Liver (tissue), 8 donors: ENCODE measurements at regions not wholly inside any gene's neighbourhood (a gene's known extent, or its start where the extent isn't known, plus 50 kb on each side); places are given as distances from the start of the nearest gene placed in this dataset.

Source experiments
- DNase-seq: peaks from one replicate; pipeline ENCODE4 v3.0.0-alpha.2; 2017; ENCODE audit warnings: low spot score
- H3K27ac ChIP-seq, 2 donors: one replicate each; pipeline ENCODE4 v1.7.0; 2013; ENCODE audit warnings: inconsistent platforms in 2 of 2, low read length in 2 of 2, control low read depth in 1 of 2, low read depth in 1 of 2, mild to moderate bottlenecking in 1 of 2
- H3K27me3 ChIP-seq, 4 donors: one replicate each; pipeline versions ENCODE4 v1.6.1 to v1.7.0; 2013; ENCODE audit warnings: low read length in 3 of 4, inconsistent platforms in 1 of 4, mild to moderate bottlenecking in 1 of 4, moderate library complexity in 1 of 4; ENCODE audit not compliant: control insufficient read depth in 4 of 4, insufficient read depth in 4 of 4
- H3K36me3 ChIP-seq, 4 donors: one replicate each; pipeline versions ENCODE4 v1.6.1 to v1.7.0; 2013; ENCODE audit warnings: low read length in 3 of 4, mild to moderate bottlenecking in 3 of 4, low read depth in 1 of 4, moderate library complexity in 1 of 4; ENCODE audit not compliant: control insufficient read depth in 4 of 4, insufficient read depth in 3 of 4
- H3K4me1 ChIP-seq, 4 donors: one replicate each; pipeline versions ENCODE4 v1.6.1 to v1.7.0; 2013; ENCODE audit warnings: low read length in 3 of 4, mild to moderate bottlenecking in 3 of 4, moderate library complexity in 1 of 4; ENCODE audit not compliant: control insufficient read depth in 4 of 4, insufficient read depth in 4 of 4
- H3K4me3 ChIP-seq, 3 donors: one replicate each; pipeline versions ENCODE4 v1.6.1 to v1.7.0; 2013; ENCODE audit warnings: low read length in 3 of 3, control low read depth in 1 of 3, low read depth in 1 of 3, mild to moderate bottlenecking in 1 of 3
- H3K9ac ChIP-seq, 2 donors: one replicate each; pipeline ENCODE4 v1.7.0; 2013; ENCODE audit warnings: low read length in 2 of 2, mild to moderate bottlenecking in 2 of 2, moderate library complexity in 2 of 2, control low read depth in 1 of 2, low read depth in 1 of 2
- H3K9me3 ChIP-seq, 4 donors: one replicate each; pipeline versions ENCODE4 v1.6.1 to v1.7.0; 2013; ENCODE audit warnings: low read length in 3 of 4; ENCODE audit not compliant: control insufficient read depth in 4 of 4
- EGR1 ChIP-seq, 2 donors: IDR thresholded peaks; 2 replicates each; pipeline ENCODE4 v1.6.1; 2016 to 2018; ENCODE audit warnings: antibody characterized with exemption in 2 of 2, low read depth in 2 of 2
- FOXA1 ChIP-seq: IDR thresholded peaks from 2 replicates; pipeline ENCODE4 v1.6.1; 2016; ENCODE audit warnings: antibody characterized with exemption
- FOXA2 ChIP-seq: IDR thresholded peaks from 2 replicates; pipeline ENCODE4 v1.6.1; 2016; ENCODE audit warnings: antibody characterized with exemption
- GABPA ChIP-seq, 2 donors: IDR thresholded peaks in 1 of 2; conservative IDR thresholded peaks in 1 of 2; 2 replicates each; pipeline ENCODE4 v1.6.1; 2016; ENCODE audit warnings: antibody characterized with exemption in 2 of 2, mild to moderate bottlenecking in 1 of 2, moderate library complexity in 1 of 2
- HNF4A ChIP-seq, 2 donors: conservative IDR thresholded peaks; 2 replicates each; pipeline ENCODE4 v1.6.1; 2016; ENCODE audit warnings: antibody characterized with exemption in 2 of 2, mild to moderate bottlenecking in 2 of 2
- HNF4G ChIP-seq: IDR thresholded peaks from 2 replicates; pipeline ENCODE4 v1.6.1; 2016; ENCODE audit warnings: antibody characterized with exemption
- JUND ChIP-seq, 2 donors: IDR thresholded peaks; 2 replicates each; pipeline ENCODE4 v1.6.1; 2016; ENCODE audit warnings: antibody characterized with exemption in 2 of 2
- NR2F2 ChIP-seq: IDR thresholded peaks from 2 replicates; pipeline ENCODE4 v1.6.1; 2016; ENCODE audit warnings: antibody characterized with exemption
- RAD21 ChIP-seq, 2 donors: IDR thresholded peaks; 2 replicates each; pipeline ENCODE4 v1.6.1; 2016; ENCODE audit warnings: antibody characterized with exemption in 2 of 2, mild to moderate bottlenecking in 2 of 2
- RXRA ChIP-seq, 2 donors: IDR thresholded peaks; 2 replicates each; pipeline ENCODE4 v1.6.1; 2017 to 2018; ENCODE audit warnings: antibody characterized with exemption in 2 of 2, mild to moderate bottlenecking in 1 of 2
- SP1 ChIP-seq: IDR thresholded peaks from 2 replicates; pipeline ENCODE4 v1.6.1; 2018; ENCODE audit warnings: antibody characterized with exemption, mild to moderate bottlenecking
- TAF1 ChIP-seq: conservative IDR thresholded peaks from 2 replicates; pipeline ENCODE4 v1.6.1; 2016; ENCODE audit warnings: antibody characterized with exemption, mild to moderate bottlenecking
- YY1 ChIP-seq: IDR thresholded peaks from 2 replicates; pipeline ENCODE4 v1.6.1; 2016; ENCODE audit warnings: antibody characterized with exemption, mild to moderate bottlenecking
- WGBS: extraction: QIAGEN DNeasy Blood & Tissue Kit; methylation state at CpG from one replicate; pipeline ENCODE4 v1.1.7; 2013; 5-methylcytosine and 5-hydroxymethylcytosine counted together
- TF ChIP-seq, protein P1 (sequence below): IDR thresholded peaks from 2 replicates; pipeline ENCODE4 v1.6.1; 2016; ENCODE audit warnings: antibody characterized with exemption
- TF ChIP-seq, protein P2 (sequence below): fragments of 150-350 bp; IDR thresholded peaks from 2 replicates; pipeline ENCODE4 v1.5.1; 2017; ENCODE audit warnings: improper control_type of control experiment, low read depth, low read length; ENCODE audit not compliant: missing input control
- TF ChIP-seq, protein P3 (sequence below): IDR thresholded peaks from 2 replicates; pipeline ENCODE4 v1.6.1; 2016; ENCODE audit warnings: antibody characterized with exemption
- TF ChIP-seq, protein P4 (sequence below): IDR thresholded peaks from 2 replicates; pipeline ENCODE4 v1.6.1; 2016; ENCODE audit warnings: antibody characterized with exemption
- donor health status: healthy.
- donor health status: healthy.
- donor health status: healthy.
- donor health status: healthy.
- donor health status: healthy.

DNA sequence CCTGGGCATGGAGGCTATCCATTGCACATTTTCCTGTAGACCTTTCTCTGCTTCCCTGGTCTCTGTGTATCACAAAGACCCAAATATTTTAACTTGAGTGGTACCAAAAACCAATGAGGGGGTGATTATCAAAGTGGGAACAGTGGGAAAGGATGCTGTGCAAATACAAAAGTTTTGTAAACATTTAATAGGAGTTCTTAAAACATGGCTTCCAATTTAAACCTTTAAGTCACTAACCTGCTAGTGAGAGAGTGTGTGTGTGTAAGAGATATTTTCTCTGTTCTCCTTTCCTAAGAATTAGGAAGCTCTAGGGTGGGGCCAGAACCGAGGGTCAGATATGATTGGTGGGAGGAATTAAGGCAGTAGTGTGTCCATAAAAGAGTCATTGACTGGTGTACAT lies 64.5 kb upstream of the ARHGAP5 start (continued):
- TF ChIP-seq SP1 (no peak), FOXA2 (no peak), GABPA (IDR thresholded peaks at IDR 0.05 in 1 of 2, conservative IDR thresholded peaks at IDR 0.05 in 1 of 2) (no peak), HNF4G (no peak), TAF1 (no peak), FOXA1 (no peak)

DNA sequence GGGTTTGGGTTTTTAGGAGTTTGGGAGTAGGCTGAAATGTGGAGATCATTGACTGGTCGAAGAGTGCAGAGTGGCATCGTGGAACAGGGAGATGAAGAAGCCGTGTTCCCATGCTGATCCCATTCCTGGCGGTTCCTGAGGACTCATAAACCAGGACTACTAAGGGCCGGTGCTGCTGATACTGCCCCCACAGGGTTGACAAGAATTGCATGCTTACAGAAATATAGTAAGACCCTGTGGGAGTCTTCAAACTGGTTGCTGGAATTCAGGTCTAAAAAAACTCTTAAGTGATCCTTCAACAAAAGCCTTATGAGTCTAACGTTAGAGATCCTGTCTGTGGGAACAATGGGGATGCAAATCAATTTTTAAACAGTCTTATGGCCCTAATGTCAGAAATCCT lies 64.0 kb upstream of the ARHGAP5 start:
- Histone ChIP-seq H3K27ac (no peak overlapping the region), H3K4me3 (no peak overlapping the region), H3K9me3 (no peaks in the 10 kb centered on the region), H3K36me3 (no peaks in the 10 kb centered on the region), H3K4me1 (no peaks in the 10 kb centered on the region), H3K9ac (no peak overlapping the region), H3K27me3 (no peaks in the 10 kb centered on the region)
- WGBS, result 80% methylated on average over 6 of the region's 6 CpGs
- no peak for DNase-seq
- TF ChIP-seq RAD21 (IDR thresholded peaks at IDR 0.05) (no peak), FOXA2 (no peak)

DNA sequence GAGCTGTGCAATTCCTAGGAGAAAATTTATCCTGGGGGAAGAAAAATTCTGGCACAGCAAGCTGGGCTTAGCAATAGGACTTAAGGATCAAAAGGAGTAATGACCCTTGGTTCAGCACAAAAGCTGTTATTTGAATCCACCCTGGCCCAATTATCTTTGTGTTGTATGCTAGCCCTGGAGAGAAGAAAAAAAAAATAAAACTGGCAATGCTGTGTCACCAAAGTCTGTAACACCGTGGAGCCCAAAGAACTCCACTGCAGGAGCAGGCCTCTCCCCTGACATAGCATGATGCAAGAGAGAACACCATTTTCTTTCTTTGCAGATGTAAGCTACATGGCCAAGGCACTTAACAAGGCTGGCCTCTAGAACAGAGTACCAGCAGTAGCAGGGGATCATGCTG lies 63.0 kb upstream of the ARHGAP5 start:
- Histone ChIP-seq H3K36me3 (no peaks in the 10 kb centered on the region), H3K9me3 (no peaks in the 10 kb centered on the region), H3K27me3 (no peaks in the 10 kb centered on the region), H3K9ac (no peak overlapping the region), H3K4me3 (no peak overlapping the region), H3K27ac (no peak overlapping the region), H3K4me1 (no peaks in the 10 kb centered on the region)
- no peak for DNase-seq
- no peak for TF ChIP-seq NR2F2
- TF ChIP-seq, protein P1, sequence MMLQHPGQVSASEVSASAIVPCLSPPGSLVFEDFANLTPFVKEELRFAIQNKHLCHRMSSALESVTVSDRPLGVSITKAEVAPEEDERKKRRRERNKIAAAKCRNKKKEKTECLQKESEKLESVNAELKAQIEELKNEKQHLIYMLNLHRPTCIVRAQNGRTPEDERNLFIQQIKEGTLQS, result no peak
- TF ChIP-seq, protein P2, sequence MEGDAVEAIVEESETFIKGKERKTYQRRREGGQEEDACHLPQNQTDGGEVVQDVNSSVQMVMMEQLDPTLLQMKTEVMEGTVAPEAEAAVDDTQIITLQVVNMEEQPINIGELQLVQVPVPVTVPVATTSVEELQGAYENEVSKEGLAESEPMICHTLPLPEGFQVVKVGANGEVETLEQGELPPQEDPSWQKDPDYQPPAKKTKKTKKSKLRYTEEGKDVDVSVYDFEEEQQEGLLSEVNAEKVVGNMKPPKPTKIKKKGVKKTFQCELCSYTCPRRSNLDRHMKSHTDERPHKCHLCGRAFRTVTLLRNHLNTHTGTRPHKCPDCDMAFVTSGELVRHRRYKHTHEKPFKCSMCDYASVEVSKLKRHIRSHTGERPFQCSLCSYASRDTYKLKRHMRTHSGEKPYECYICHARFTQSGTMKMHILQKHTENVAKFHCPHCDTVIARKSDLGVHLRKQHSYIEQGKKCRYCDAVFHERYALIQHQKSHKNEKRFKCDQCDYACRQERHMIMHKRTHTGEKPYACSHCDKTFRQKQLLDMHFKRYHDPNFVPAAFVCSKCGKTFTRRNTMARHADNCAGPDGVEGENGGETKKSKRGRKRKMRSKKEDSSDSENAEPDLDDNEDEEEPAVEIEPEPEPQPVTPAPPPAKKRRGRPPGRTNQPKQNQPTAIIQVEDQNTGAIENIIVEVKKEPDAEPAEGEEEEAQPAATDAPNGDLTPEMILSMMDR, result no peak
- no peak for TF ChIP-seq RXRA (IDR thresholded peaks at IDR 0.05)
- TF ChIP-seq SP1, result no peak
- TF ChIP-seq RAD21 (IDR thresholded peaks at IDR 0.05), result no peak
- TF ChIP-seq, protein P3, sequence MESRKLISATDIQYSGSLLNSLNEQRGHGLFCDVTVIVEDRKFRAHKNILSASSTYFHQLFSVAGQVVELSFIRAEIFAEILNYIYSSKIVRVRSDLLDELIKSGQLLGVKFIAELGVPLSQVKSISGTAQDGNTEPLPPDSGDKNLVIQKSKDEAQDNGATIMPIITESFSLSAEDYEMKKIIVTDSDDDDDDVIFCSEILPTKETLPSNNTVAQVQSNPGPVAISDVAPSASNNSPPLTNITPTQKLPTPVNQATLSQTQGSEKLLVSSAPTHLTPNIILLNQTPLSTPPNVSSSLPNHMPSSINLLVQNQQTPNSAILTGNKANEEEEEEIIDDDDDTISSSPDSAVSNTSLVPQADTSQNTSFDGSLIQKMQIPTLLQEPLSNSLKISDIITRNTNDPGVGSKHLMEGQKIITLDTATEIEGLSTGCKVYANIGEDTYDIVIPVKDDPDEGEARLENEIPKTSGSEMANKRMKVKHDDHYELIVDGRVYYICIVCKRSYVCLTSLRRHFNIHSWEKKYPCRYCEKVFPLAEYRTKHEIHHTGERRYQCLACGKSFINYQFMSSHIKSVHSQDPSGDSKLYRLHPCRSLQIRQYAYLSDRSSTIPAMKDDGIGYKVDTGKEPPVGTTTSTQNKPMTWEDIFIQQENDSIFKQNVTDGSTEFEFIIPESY, result no peak
- WGBS, result 89% methylated on average over 1 of the region's 1 CpG

DNA sequence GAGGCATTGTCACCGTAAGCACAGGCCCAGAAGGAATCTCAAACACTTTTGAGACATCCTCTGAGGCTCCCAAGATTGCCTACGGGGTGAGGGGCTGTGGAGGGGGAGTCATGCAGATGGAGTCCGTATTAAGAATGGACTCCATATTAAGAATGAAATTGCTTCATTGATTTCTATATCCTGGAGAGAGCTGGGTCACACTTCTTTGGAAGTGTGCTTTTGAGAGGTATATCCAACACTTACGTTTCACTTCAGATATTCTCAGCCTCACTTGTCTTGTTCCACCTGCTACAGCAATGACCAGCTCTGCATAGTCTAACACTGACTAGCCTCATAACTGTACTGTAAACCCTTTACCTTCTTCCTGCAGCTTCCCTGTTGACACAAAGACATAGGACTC lies 62.6 kb upstream of the ARHGAP5 start:
- H3K36me3 ChIP-seq, result no peaks in the 10 kb centered on the region
- no peaks in the 10 kb centered on the region for H3K27me3 ChIP-seq
- H3K9ac ChIP-seq, result no peak overlapping the region
- no peak for DNase-seq
- WGBS, result 87% methylated on average over 4 of the region's 4 CpGs
- no peaks in the 10 kb centered on the region for H3K4me1 ChIP-seq
- no peaks in the 10 kb centered on the region for H3K9me3 ChIP-seq
- no peak overlapping the region for H3K27ac ChIP-seq
- H3K4me3 ChIP-seq, result no peak overlapping the region
- no peak for TF ChIP-seq YY1
- TF ChIP-seq, protein P3, result no peak
- TF ChIP-seq, protein P1, result no peak
- TF ChIP-seq RAD21 (IDR thresholded peaks at IDR 0.05), result no peak
- TF ChIP-seq HNF4A (conservative IDR thresholded peaks at IDR 0.05), result no peak
- TF ChIP-seq FOXA1, result no peak
- TF ChIP-seq RXRA (IDR thresholded peaks at IDR 0.05), result no peak
- TF ChIP-seq, protein P2, result no peak
- no peak for TF ChIP-seq NR2F2
- TF ChIP-seq HNF4G, result no peak
- no peak for TF ChIP-seq EGR1 (IDR thresholded peaks at IDR 0.05; ENCODE audit: low read depth in 2 of 2)
- no peak for TF ChIP-seq JUND (IDR thresholded peaks at IDR 0.05)
- TF ChIP-seq FOXA2, result no peak
- TF ChIP-seq GABPA (IDR thresholded peaks at IDR 0.05 in 1 of 2, conservative IDR thresholded peaks at IDR 0.05 in 1 of 2), result no peak
- TF ChIP-seq, protein P4, sequence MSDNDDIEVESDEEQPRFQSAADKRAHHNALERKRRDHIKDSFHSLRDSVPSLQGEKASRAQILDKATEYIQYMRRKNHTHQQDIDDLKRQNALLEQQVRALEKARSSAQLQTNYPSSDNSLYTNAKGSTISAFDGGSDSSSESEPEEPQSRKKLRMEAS, result no peak
- TF ChIP-seq SP1, result no peak
- no peak for TF ChIP-seq TAF1
